ENCODE measurements at regions not wholly inside any gene's neighbourhood (a gene's known extent, or its start where the extent isn't known, plus 50 kb on each side); places are given as distances from the start of the nearest gene placed in this dataset.

- TF ChIP-seq, protein P1, sequence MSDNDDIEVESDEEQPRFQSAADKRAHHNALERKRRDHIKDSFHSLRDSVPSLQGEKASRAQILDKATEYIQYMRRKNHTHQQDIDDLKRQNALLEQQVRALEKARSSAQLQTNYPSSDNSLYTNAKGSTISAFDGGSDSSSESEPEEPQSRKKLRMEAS (IDR thresholded peaks at IDR 0.05): no peak
- no peak for TF ChIP-seq CEBPB (IDR thresholded peaks at IDR 0.05)
Observed at GRCh38 chr21:27799861-27800260, 833.0 kb upstream of the ADAMTS5 start.

Data from Ishikawa (cell line).